NCI-H2196 (cell line): ENCODE measurements at regions not wholly inside any gene's neighbourhood (a gene's known extent, or its start where the extent isn't known, plus 50 kb on each side); places are given as distances from the start of the nearest gene placed in this dataset.
"Not testable (repeated sequence)": the region's sequence is repeated elsewhere in the genome, so short reads cannot be mapped to it uniquely, and the experiment has no call there.

Experiments used
- DNase-seq: peaks from one replicate; lab custom pipeline; 2025; ENCODE audit not compliant: unreplicated experiment; lab: John Stamatoyannopoulos, UW

GRCh38 chr4:122973465-122973864 lies 51.1 kb upstream of the NUDT6 start:
- no peak for DNase-seq

- no peak for DNase-seq
Observed at GRCh38 chr4:122976111-122976510, 53.7 kb upstream of the NUDT6 start.

- DNase-seq = no peak
Observed at GRCh38 chr4:122977103-122977502, 54.7 kb upstream of the NUDT6 start.

DNA sequence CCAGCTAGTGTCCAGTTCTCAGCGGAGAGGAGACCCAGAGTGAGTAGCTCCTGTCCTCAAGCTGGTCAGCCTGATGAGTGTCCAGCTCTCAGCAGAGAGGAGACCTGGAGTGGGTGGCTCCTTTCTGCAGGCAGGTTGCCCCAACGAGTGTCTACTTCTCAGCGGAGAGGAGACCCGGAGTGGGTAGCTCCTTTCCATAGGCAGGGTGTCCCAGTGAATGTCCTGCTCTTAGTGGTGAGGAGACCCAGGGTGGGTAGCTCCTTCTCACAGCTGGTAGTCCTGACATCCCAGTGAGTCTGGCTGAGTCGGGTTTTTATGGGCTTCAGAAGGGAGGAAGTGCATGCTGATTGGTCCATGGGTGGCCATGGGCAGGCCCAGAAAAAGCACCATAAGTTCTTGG lies 55.7 kb upstream of the NUDT6 start:
- DNase-seq = no peak

DNA sequence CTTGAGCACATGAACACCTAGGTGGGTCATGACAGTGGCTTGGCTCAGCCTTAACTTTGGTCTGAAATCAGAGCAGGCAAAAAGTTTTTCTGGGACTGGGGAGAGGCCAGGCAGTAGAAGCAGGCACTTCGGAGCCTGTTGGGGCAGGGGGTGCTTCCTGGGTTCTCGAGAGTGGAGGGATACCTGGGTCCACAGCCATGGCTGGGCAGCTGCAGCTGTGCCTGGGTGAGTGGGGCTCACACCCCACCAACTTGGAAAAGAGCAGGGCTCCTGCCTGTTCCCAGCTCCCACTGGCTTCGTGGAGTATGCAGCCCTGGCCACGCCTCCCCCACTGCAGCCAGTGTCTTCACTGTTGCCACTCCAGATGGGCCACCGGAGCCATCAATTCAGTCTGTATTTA lies 56.4 kb upstream of the NUDT6 start:
- no peak for DNase-seq

DNA sequence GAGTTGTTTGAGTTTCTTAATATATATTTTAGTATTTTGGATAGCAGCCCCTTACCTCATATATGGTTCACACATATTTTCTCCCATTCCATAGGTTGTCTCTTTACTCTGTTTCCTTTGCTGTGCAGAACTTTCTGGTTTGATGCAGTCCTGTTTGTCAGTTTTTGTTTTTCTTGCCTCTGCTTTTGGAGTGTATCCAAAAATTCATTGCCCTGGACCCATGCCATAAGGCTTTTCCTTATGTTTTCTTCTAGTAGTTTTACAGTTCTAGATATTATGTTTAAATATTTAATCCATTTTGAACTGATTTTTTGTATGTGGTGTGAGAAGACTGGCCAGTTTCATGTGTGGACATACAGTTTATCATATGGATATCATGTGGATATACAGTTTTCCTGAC lies 58.5 kb upstream of the NUDT6 start:
- DNase-seq = no peak

DNA sequence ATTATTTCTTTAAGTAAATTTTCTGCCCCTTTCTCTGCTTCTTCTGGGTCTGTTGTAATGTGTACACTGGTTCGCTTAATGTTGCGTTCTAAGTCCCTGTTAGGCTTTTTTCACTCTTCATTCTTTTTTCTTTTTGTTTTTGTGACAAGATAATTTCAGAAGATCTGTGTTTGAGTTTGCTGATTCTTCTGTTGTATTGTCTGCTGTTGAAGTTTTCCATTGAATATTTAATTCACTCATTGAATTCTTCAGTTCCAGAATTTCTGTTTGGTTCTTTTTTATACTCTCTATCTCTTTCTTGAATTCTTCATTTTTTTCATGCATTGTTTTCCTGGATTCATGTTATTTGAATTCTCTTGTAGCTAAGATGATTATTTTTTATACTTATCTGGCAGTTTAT lies 66.3 kb upstream of the NUDT6 start:
- DNase-seq = no peak

DNA sequence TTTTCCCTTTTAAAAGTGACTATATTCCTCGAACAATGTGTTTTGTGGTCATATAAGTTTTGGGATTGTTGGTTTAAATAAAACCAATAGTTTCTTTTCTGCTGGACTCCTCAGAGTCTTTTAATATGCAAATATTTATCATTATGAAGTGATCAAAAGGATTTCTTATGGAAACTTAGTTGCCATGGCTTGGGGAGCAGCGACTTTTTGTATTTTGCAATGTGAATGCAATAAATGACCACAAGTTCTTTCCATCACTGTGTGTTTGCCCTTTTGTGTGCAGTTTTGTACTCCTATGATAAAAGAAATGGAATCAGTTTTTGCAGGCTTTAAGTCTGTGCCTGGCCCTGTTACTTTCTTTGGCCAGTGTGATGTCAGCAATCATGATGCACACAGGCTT lies 68.5 kb upstream of the NUDT6 start:
- no peak for DNase-seq

- no peak for DNase-seq
Observed at GRCh38 chr4:122992057-122992456, 69.7 kb upstream of the NUDT6 start.

GRCh38 chr4:122992641-122993040 lies 70.2 kb upstream of the NUDT6 start:
- DNase-seq = no peak

GRCh38 chr4:122996350-122996749 lies 74.0 kb upstream of the NUDT6 start:
- no peak for DNase-seq

DNA sequence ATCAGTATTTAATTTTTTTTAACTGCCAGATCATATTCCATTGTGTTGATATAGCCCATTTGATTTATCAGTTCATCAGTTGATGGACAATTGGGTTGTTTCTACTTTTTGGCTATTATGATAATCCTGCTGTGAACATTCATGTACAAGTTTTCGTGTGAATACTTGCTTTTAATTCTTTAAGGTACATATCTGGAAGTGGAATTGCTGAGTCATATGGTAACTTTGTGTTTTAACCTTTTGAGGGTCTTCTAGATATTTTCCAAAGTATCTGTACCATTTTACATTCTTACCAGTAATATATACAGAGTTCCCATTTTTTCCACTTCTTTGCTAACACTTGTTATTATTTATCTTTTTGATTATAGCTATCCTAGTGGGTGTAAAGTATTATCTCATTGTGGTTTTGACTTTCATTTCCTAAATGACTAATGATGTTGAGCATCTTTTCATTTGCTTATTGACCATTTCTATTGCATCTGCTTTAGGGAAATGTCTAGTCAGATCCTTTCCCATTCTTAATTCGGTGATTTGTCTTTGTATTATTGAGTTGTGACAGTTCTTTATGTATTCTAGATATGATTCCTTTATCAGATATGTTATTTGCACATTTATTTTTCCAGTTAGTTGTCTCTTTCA lies 75.2 kb upstream of the NUDT6 start:
- DNase-seq = no peak

GRCh38 chr4:123004079-123004478 lies 81.7 kb upstream of the NUDT6 start:
- not testable (repeated sequence) for DNase-seq

DNA sequence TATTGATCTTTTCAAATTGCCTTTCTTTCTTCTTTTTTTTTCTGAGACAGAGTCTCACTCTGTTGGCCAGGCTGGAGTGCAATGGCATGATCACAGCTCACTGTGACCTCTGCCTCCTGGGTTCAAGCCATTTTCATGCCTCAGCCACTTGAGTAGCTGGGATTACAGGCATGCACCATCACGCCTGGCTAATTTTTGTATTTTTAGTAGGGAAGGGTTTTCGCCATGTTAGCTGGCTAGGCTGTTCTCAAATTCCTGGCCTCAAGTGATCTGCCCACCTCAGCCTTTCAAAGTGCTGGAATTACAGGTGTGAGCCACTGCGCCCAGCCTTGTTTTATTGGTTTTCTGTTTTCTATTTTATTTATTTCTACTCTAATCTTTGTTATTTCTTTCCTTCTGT lies 82.7 kb upstream of the NUDT6 start:
- DNase-seq = not testable (repeated sequence)

GRCh38 chr4:123007679-123008078 lies 85.3 kb upstream of the NUDT6 start:
- DNase-seq = no peak

DNA sequence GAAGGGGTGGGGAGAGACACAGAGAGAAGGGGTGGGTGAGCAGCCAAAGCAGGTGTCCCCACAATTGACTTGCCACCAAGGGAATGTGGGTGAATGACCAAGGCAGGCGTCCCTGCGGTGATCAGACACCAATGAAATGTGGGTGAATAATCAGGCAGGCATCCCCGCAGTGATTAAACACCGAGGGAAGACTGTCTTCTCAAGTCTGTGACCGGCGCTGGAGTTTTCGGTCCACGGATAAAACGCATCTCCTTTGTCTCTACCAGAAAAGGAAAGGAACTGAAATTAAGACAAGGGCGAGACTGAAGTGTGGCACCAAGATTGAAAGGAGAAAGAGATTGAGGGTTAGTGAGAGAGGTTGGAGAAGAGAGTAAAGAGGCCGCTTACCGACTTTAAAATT lies 90.0 kb upstream of the NUDT6 start:
- DNase-seq = not testable (repeated sequence)

GRCh38 chr4:123014038-123014437 lies 91.6 kb upstream of the NUDT6 start:
- DNase-seq = no peak

- DNase-seq = no peak
Observed at GRCh38 chr4:123017078-123017477, 94.7 kb upstream of the NUDT6 start.

GRCh38 chr4:123017636-123018395 lies 95.4 kb upstream of the NUDT6 start:
- no peak for DNase-seq

DNA sequence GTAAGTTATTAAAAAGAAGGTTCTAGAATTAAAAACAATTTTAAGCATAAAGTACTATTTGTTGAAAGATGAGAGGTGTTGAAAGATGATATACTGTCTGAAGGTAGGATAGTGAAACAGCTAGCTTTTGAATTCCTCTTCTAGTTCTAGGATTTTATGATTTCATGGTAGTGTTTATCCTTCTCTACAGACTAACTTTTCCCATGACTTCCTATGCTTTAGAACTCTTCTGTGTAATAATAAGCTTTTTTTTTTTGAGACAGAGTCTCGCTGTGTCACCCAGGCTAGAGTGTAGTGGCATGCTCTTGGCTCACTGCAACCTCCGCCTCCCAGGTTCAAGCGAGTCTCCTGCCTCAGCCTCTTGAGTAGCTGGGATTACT lies 96.0 kb upstream of the NUDT6 start:
- DNase-seq = no peak

- DNase-seq = no peak
Observed at GRCh38 chr4:123020285-123020684, 97.9 kb upstream of the NUDT6 start.

DNA sequence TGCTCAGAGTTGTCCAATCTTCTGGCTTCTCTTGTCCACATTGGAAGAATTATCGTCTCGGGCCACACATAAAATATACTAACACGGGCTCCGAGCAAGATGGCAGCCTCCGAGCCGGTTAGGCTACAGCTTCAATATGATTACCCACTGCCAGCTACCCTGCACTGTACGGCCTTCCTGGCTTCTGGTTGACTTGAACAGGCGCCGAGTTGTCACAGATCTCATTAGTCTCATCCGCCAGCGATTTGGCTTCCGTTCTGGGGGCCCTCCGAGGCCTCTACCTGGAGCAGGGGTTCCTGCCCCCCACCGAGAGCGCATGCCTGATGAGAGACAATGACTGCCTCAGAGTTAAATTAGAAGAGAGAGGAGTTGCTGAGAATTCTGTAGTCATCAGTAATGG lies 101.2 kb upstream of the NUDT6 start:
- DNase-seq = no peak

DNA sequence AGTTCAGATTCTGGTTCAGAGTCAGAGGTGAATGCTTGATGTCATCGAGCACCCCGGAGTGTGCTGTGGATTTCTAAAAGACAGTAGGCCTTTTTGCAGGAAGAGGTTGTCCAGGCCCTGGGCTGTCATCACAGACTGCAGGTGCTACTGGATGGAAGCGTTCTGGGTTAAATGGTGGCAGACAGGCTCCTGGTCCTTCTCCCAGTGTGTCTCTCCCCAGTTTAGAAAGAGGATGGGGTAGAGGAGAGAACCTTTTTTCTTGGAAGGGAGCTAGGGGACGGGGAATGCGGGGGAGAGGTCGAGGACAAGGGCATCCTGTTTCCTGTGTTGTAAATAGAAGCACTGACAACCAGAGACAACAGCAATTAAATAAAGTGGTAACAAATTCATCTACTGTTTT lies 102.3 kb upstream of the NUDT6 start:
- no peak for DNase-seq
